Activated T-helper 1 cell treated with anti-CD3 and anti-CD28 coated beads, Interleukin-12 subunit alpha, Interleukin-12 subunit beta, Interleukin-2, Interleukin-4 antibody, amounts not matched to agents 30 ng/mL and 10 ng/mL and 1 ng/mL, durations not matched to agents 14 hours and 24 hours and 36 hours (primary cell): ENCODE measurements at regions not wholly inside any gene's neighbourhood (a gene's known extent, or its start where the extent isn't known, plus 50 kb on each side); places are given as distances from the start of the nearest gene placed in this dataset.
"Not testable (repeated sequence)": the region's sequence is repeated elsewhere in the genome, so short reads cannot be mapped to it uniquely, and the experiment has no call there.

Experiments
- DNase-seq: peaks from one replicate; pipeline ENCODE4 v3.0.0; 2021; ENCODE audit warnings: low spot score
- H3K27ac Mint-ChIP-seq: one replicate; pipeline ENCODE4 v1.8.0; 2021; ENCODE audit warnings: mild to moderate bottlenecking, mixed read lengths
- H3K27me3 Mint-ChIP-seq: one replicate; pipeline ENCODE4 v1.8.0; 2022; ENCODE audit warnings: mild to moderate bottlenecking, moderate library complexity, mixed read lengths; ENCODE audit not compliant: insufficient read depth
- H3K36me3 Mint-ChIP-seq: one replicate; pipeline ENCODE4 v1.8.0; 2021; ENCODE audit warnings: low read depth, mixed read lengths
- H3K4me1 Mint-ChIP-seq: one replicate; pipeline ENCODE4 v1.8.0; 2021; ENCODE audit warnings: low read depth, mixed read lengths
- H3K4me3 Mint-ChIP-seq: one replicate; pipeline ENCODE4 v1.8.0; 2021; ENCODE audit warnings: mild to moderate bottlenecking, moderate library complexity, mixed read lengths
- H3K9me3 Mint-ChIP-seq: one replicate; pipeline ENCODE4 v1.8.0; 2021; ENCODE audit warnings: mixed read lengths
- intact Hi-C: fragments of 100-400 bp; cut with micrococcal nuclease; formaldehyde crosslinking; loops from one replicate; pipeline ENCODE4 v1.15.1; 2024

DNA sequence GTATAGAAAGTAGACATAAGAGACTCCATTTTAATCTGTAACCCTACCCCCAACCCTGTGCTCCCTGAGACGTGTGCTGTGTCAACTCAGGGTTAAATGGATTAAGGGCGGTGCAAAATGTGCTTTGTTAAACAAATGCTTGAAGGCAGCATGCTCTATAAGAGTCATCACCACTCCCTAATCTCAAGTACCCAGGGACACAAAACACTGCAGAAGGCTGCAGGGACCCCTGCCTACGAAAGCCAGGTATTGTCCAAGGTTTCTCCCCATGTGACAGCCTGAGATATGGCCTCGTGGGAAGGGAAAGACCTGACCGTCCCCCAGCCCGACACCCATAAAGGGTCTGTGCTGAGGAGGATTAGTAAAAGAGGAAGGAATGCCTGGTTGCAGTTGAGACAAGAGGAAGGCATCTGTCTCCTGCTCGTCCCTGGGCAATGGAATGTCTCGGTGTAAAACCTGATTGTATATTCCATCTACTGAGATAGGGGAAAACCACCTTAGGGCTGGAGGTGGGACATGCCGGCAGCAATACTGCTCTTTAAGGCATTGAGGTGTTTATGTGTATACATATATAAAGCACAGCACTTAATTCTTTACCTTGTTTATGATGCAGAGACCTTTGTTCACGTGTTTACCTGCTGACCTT is 138.7 kb downstream of the KCNE4 start:
- H3K27ac Mint-ChIP-seq: not testable (repeated sequence)

DNA sequence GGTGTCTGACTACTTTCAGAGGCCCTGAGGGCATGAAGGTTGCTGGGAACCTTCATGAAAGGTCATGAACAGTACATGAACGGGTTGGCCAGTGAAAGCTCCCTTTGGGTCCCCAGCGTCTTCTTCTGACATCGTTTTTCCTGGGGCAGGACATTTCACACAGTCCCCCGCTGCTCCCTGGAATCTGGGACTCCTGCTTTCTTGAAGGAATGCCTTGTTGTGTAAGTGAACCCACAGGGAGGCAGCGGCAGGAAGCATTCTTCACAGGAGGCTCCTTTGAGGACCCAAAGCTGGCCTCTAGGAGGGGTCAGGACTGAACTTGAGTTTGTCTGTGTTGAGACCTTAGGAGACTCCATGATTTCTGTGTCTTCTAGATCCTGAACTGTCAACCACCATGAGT is 144.3 kb downstream of the KCNE4 start:
- no peak overlapping the region for H3K27ac Mint-ChIP-seq
- DNase-seq: no peak
- intact Hi-C loops: no loop called here
- no peak overlapping the region for H3K4me3 Mint-ChIP-seq
- H3K36me3 Mint-ChIP-seq: no peaks in the 10 kb centered on the region
- H3K27me3 Mint-ChIP-seq: peaks cover 2% of the 10 kb centered on the region
- H3K9me3 Mint-ChIP-seq: no peaks in the 10 kb centered on the region
- no peaks in the 10 kb centered on the region for H3K4me1 Mint-ChIP-seq

More for the DNA sequence above, 138.7 kb downstream of the KCNE4 start:
- H3K9me3 Mint-ChIP-seq, H3K4me3 Mint-ChIP-seq, DNase-seq, H3K4me1 Mint-ChIP-seq, H3K36me3 Mint-ChIP-seq, intact Hi-C loops, H3K27me3 Mint-ChIP-seq: not testable (repeated sequence)

DNA sequence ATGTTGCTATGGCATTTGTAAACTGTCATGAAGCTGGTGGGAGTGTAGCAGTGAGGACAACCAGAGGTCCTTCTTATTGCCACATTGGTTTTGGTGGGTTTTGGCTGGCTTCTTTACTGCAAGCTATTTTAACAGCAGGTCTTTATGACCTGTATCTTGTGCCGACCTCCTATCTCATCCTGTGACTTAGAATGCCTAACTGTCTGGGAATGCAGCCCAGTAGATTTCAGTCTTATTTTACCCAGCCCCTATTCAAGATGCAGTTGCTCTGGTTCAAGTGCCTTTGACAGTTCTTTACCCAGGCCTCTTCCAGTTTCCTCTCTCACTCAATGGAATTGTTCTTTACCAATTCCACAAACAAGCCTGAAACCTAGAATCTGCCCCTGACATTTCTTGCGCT is 145.1 kb downstream of the KCNE4 start:
- no peaks in the 10 kb centered on the region for H3K9me3 Mint-ChIP-seq
- no peaks in the 10 kb centered on the region for H3K36me3 Mint-ChIP-seq
- intact Hi-C loops: no loop called here
- H3K27ac Mint-ChIP-seq: no peak overlapping the region
- no peak for DNase-seq
- no peaks in the 10 kb centered on the region for H3K4me1 Mint-ChIP-seq
- peaks cover 2% of the 10 kb centered on the region for H3K27me3 Mint-ChIP-seq
- H3K4me3 Mint-ChIP-seq: no peak overlapping the region

DNA sequence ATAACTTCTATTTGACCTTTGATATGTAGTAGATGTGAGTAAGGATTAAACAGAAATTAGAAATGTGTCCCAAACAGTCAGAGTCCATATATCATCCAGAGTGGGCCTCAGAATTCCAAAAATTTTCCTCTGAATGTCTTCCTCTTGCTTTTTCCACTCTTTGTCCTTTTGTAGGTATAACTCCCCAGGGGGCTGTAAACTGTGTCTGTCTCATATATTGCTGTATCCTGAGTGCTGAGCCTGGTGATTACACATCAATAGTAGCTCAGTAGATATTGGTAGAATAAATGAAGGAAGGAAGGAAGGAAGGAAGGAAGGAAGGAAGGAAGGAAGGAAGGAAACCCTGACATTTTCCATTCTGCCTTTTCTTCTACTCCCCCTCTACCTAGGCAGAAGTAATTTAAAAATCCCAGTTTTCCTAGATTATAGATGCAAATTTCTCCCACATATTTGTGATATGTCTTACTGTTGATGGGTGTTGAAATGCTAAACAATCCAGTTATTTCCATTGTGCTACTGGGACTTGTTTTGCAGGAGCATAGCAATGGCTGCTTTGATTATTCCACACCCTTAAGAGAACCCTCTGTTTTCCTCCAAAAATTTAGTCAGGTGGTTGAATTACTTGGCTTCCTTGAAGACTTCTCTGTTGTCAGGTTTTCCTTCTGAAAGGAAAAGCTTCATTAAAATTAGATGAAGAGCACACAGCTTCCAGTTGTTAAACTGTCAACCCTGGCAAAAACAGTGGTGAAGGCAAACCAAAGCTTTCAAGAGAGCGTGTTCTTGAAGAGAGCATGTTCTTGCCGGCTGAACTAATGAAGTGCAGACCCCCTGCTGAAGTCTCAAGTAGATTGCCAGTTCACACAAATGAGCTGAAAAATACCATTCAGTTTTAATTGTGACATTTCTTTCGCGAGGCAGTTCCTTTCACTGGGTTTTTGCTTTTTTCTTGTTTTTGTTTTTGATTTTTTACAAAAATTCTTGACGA is 147.8 kb downstream of the KCNE4 start:
- no peak overlapping the region for H3K27ac Mint-ChIP-seq
- no peaks in the 10 kb centered on the region for H3K36me3 Mint-ChIP-seq
- no peaks in the 10 kb centered on the region for H3K4me1 Mint-ChIP-seq
- intact Hi-C loops: no loop called here
- H3K9me3 Mint-ChIP-seq: no peaks in the 10 kb centered on the region
- peaks cover 2% of the 10 kb centered on the region for H3K27me3 Mint-ChIP-seq
- DNase-seq: no peak
- H3K4me3 Mint-ChIP-seq: no peak overlapping the region

DNA sequence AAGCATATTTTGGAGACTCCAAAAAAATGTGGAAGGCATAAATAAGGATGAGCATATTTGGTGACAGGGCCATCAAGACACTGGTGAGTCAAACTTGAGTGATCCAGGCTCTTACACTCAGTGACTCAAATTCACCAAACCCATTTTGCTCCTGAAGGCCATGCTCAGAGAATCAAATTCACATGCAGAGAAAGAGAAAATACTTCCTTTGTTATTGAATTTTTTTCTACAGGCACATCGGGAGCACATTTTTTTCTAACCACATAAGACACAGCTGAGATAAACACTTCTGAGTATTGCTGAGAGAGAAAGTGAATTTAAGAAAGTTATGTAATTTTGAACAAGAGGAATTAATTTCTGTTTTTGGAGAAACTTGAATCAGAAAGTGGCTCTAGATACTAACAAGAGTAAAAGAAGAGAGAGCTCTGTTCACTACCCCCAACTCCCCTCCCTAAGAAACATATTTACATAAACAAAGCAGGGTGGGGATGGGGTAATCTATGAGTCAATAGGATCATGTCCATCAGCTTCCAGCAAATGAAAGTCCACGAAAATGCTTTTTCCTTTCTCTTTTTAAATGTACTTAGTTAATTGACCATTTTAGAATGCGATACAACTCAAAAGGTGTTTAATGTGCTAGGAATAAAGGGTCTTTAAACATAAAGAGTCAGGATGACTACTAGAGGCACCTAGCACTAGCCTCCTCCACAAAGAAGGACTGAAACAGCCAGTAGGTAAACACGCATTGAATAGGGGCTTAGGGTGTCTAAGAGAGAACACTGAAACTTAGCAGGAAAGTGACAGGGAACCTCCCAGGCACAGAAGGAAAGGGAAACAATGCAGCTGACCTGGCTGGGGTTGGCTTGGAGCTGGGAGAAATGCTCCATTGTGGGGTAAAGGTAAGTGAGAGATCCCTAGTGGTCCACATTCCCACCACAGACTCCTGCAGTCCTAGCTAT is 152.3 kb downstream of the KCNE4 start:
- intact Hi-C loops: no loop called here
- Mint-ChIP-seq H3K27ac (no peak overlapping the region), H3K27me3 (no peaks in the 10 kb centered on the region), H3K4me3 (no peak overlapping the region), H3K4me1 (no peaks in the 10 kb centered on the region), H3K36me3 (no peaks in the 10 kb centered on the region), H3K9me3 (no peaks in the 10 kb centered on the region)
- DNase-seq: no peak

DNA sequence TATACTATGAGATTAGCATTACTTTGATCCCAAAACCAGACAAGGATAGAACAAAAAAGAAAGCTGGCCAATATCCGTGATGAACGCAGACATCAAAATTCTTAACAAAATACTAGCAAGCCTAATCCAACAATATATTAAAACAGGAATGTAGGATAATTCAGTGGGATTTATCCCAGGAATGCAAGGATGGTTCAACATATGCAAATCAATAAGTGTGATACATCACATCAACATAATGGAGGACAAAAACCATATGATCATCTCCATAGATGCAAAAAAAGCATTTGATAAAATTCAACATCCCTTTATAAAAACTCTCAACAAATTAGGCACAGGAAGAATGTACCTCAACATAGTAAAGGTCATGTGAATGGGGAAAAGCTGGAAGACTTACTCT is 158.5 kb downstream of the KCNE4 start:
- intact Hi-C loops: no loop called here
- Mint-ChIP-seq H3K27ac (no peak overlapping the region), H3K9me3 (no peaks in the 10 kb centered on the region), H3K36me3 (no peaks in the 10 kb centered on the region), H3K4me1 (no peaks in the 10 kb centered on the region), H3K4me3 (no peak overlapping the region), H3K27me3 (no peaks in the 10 kb centered on the region)
- DNase-seq: no peak

DNA sequence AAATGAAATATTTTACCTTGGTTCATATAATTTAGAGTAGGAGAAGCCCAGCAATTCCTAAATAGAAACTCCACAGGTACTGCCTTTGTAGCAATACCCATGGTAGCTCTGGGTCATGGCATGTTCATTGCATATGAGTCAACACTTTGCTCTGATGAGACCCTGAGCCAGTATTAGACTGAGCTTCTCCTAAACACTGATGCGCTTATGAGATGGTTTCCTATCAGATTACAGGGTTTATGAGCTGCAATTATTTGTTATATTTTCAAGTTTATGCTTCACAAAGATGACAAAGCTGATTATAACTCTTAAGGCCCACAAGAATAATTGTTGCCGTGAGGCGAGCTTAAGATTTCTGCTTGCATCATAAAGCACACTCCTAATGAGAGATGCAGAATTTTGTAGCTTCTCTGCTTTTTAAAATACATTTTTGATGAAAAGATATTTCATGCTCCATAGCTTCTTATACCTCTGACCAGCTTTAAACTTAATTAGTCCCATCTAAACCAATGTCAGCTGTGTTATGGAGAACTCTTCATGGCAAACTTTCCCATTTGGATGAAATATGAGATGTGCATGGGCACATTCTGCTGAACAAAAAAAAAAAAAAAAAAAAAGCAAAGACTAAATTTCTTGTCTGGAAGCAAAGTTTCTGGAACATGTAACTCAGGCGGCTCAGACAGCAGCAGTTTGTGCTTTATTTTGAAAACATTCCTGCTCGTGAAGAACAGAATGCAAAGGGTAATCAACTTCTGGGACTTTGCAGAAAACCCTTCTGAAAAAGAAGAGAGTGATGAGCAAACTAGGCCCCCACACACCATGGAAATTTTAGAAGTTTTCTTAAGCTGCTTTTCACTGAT is 162.6 kb downstream of the KCNE4 start:
- no peaks in the 10 kb centered on the region for H3K36me3 Mint-ChIP-seq
- no peak overlapping the region for H3K27ac Mint-ChIP-seq
- H3K4me1 Mint-ChIP-seq: no peaks in the 10 kb centered on the region
- no peak for DNase-seq
- intact Hi-C loops: no loop called here
- no peaks in the 10 kb centered on the region for H3K27me3 Mint-ChIP-seq
- H3K4me3 Mint-ChIP-seq: no peak overlapping the region
- no peaks in the 10 kb centered on the region for H3K9me3 Mint-ChIP-seq

DNA sequence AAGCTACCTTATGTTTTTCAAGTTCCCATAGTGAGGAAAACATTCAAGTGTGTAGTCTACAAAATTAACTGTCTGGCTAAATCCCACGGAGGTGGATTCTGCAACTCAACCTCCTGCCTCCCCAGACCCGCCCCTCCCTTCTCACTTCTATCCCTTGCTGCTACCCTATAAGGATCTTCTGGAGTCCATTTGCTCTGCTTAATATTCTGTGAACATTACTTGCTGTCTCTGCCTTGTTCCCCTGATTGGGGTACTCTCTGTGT is 163.2 kb downstream of the KCNE4 start:
- H3K9me3 Mint-ChIP-seq: no peaks in the 10 kb centered on the region
- no peaks in the 10 kb centered on the region for H3K4me1 Mint-ChIP-seq
- H3K27me3 Mint-ChIP-seq: no peaks in the 10 kb centered on the region
- no peak for DNase-seq
- no peaks in the 10 kb centered on the region for H3K36me3 Mint-ChIP-seq
- intact Hi-C loops: no loop called here
- no peak overlapping the region for H3K27ac Mint-ChIP-seq
- H3K4me3 Mint-ChIP-seq: no peak overlapping the region

DNA sequence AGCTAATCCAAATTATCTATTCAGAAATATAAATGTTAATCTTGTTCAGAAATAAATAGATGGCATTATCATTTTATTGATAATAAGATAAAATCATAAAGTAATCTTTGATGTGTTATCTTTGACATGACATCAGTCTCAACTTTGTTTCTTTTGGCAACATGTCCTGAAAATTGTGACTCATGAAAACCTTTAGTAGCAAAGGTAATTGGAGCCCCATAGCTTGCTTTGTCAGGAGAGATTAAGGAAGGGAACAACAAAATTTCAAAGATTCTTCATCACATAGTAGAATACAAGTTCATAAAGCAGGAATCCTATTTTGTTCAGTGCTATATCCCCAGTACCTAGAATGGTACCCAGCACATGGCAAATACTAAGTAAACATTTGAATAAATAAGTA is 165.4 kb downstream of the KCNE4 start:
- Mint-ChIP-seq H3K27me3 (no peaks in the 10 kb centered on the region), H3K9me3 (no peaks in the 10 kb centered on the region), H3K4me3 (no peak overlapping the region), H3K4me1 (no peaks in the 10 kb centered on the region), H3K36me3 (no peaks in the 10 kb centered on the region), H3K27ac (no peak overlapping the region)
- DNase-seq: no peak
- intact Hi-C loops: no loop called here

DNA sequence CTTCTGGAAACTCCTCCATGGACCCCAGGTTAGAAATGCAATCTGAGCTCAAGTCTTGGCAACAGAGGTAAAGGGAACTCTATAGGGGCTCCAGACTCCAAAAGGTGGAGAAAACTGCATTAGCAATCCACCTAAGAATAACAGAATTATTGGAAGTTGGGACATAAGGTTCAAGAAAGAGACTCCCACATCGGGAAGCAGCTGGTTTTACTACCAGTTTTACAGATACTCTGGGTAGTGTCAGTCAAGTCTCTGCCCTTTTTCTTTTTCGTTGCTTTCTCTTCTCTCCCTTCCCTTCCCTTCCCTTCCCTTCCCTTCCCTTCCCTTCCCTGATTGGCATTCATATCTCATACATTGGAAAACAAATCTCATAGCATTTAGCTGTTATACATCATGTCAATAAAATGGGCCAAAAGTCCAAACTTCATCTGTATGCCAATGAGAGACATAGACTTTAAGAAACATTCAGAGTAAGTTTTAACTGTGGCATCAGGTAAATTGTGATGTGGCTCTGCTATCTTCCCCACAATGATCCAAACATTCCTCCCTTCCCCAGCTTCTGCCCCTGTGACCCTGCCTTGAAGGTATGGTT is 166.7 kb downstream of the KCNE4 start:
- Mint-ChIP-seq H3K27ac (no peak overlapping the region), H3K4me3 (no peak overlapping the region), H3K27me3 (no peaks in the 10 kb centered on the region), H3K9me3 (no peaks in the 10 kb centered on the region), H3K4me1 (no peaks in the 10 kb centered on the region), H3K36me3 (no peaks in the 10 kb centered on the region)
- intact Hi-C loops: no loop called here
- no peak for DNase-seq

DNA sequence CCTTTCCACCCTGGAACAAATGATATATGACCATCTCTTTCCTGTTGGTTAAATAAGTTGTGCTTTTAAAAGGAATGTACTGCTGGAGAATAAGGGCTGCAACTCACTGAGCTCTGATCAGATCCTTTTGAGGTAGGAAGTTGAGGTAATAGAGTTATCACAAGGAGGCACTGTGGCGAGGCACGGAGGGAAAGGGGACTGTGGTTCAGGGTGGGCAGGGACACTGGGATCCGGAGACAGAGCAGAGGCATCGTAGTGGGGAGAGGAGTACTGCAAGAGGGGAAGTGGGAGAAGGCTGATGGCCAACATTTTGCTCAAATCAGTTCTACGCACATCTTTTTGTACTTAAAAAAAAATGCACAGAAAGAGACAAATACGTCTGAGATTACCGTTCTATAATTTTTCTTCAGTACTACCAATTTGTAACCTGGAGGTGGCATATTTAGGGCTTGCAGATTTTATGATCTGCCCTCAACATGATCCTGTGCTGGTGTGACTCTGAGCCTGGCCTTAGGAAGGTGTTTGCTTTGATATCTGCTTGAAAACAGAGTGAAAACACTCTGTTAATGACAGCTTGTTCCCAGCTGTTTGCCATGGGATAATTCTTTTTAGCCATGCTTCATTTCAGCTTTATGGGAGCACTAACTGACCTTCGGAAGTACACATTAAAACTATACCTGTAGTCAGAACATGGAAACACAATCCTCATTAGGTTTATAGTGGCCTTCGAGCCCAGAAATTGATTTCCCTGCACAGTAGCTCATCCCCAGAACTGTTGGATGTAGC is 168.1 kb downstream of the KCNE4 start:
- no peak for DNase-seq
- Mint-ChIP-seq H3K4me3 (no peak overlapping the region), H3K9me3 (no peaks in the 10 kb centered on the region), H3K36me3 (no peaks in the 10 kb centered on the region), H3K27ac (no peak overlapping the region), H3K4me1 (no peaks in the 10 kb centered on the region), H3K27me3 (no peaks in the 10 kb centered on the region)
- intact Hi-C loops: no loop called here

DNA sequence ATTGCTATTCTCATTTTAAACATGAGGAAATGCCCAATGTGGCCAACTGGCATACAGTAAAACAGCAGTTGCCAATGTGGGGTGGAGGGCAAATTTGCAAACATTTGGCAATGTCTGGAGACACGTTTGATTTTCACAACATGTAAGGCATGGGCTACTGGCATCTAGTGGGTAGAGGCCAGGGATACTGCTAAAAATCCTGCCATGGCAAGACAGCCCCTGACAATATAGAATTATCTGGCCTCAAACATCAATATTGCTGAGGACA is 168.6 kb downstream of the KCNE4 start:
- no peaks in the 10 kb centered on the region for H3K4me1 Mint-ChIP-seq
- H3K36me3 Mint-ChIP-seq: no peaks in the 10 kb centered on the region
- DNase-seq: no peak
- intact Hi-C loops: no loop called here
- H3K9me3 Mint-ChIP-seq: no peaks in the 10 kb centered on the region
- no peaks in the 10 kb centered on the region for H3K27me3 Mint-ChIP-seq
- no peak overlapping the region for H3K4me3 Mint-ChIP-seq
- no peak overlapping the region for H3K27ac Mint-ChIP-seq
